ENCODE measurements at regions not wholly inside any gene's neighbourhood (a gene's known extent, or its start where the extent isn't known, plus 50 kb on each side); places are given as distances from the start of the nearest gene placed in this dataset.

GRCh38 chr12:124442772-124443445 lies 124.5 kb downstream of the NCOR2 start:
- Histone ChIP-seq H4K20me1 (ENCODE audit: insufficient read depth, low read length) (no peaks in the 10 kb centered on the region), H3K9me3 (ENCODE audit: low read length) (no peaks in the 10 kb centered on the region), H2AFZ (ENCODE audit: low read length) (no peak overlapping the region), H3K4me3 (ENCODE audit: low read depth, low read length, poor library complexity, severe bottlenecking) (no peak overlapping the region), H3K27ac (ENCODE audit: low read depth, low read length, poor library complexity, severe bottlenecking) (peak overlapping the region; percentile 59), H3K79me2 (ENCODE audit: insufficient read depth, low read length) (no peaks in the 10 kb centered on the region), H3F3A (ENCODE audit: insufficient read depth, low read length) (no peaks in the 10 kb centered on the region), H3K27me3 (ENCODE audit: insufficient read depth, low read length) (no peaks in the 10 kb centered on the region), H3K4me1 (ENCODE audit: insufficient read depth, low read length, severe bottlenecking) (peaks cover 20% of the 10 kb centered on the region), H3K9me2 (ENCODE audit: low read depth, low read length) (no peaks in the 10 kb centered on the region), H3K4me2 (ENCODE audit: low read length) (no peak overlapping the region), H3K36me3 (ENCODE audit: insufficient read depth, low read length) (no peaks in the 10 kb centered on the region), H3K9ac (ENCODE audit: low read length) (no peak overlapping the region)
- no peak for TF ChIP-seq CTCF (IDR thresholded peaks at IDR 0.05; ENCODE audit: low read length)
- TF ChIP-seq EZH2 (IDR thresholded peaks at IDR 0.05; ENCODE audit: borderline replicate concordance, low read length): no peak

DNA sequence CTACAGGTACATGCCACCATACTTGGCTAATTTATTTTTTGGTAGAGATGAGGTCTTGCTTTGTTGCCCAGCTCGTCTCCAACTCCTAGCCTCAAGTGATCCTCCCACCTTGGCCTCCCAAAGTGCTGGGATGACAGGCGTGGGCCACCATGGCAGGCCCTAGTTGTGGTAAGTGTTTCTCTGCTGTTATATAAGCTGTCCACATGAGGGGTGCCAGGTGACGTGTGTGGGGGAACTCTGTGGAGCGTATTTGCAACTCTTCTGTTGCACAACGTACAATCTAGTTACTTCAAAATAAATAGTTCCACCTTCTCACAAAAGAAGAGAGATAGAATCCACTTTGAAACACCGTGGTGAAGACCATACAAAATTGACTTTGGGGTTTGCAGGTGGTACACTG lies 125.1 kb downstream of the NCOR2 start:
- no peak overlapping the region for H3K4me3 ChIP-seq (ENCODE audit: low read depth, low read length, poor library complexity, severe bottlenecking)
- peak overlapping the region; percentile 59 for H3K27ac ChIP-seq (ENCODE audit: low read depth, low read length, poor library complexity, severe bottlenecking)
- H3K4me2 ChIP-seq (ENCODE audit: low read length): no peak overlapping the region
- H2AFZ ChIP-seq (ENCODE audit: low read length): no peak overlapping the region
- no peak for TF ChIP-seq EZH2 (IDR thresholded peaks at IDR 0.05; ENCODE audit: borderline replicate concordance, low read length)
- H3K4me1 ChIP-seq (ENCODE audit: insufficient read depth, low read length, severe bottlenecking): peaks cover 20% of the 10 kb centered on the region
- no peaks in the 10 kb centered on the region for H4K20me1 ChIP-seq (ENCODE audit: insufficient read depth, low read length)
- H3K36me3 ChIP-seq (ENCODE audit: insufficient read depth, low read length): no peaks in the 10 kb centered on the region
- no peaks in the 10 kb centered on the region for H3K27me3 ChIP-seq (ENCODE audit: insufficient read depth, low read length)
- H3K9me2 ChIP-seq (ENCODE audit: low read depth, low read length): no peaks in the 10 kb centered on the region
- no peaks in the 10 kb centered on the region for H3K9me3 ChIP-seq (ENCODE audit: low read length)
- H3K9ac ChIP-seq (ENCODE audit: low read length): no peak overlapping the region; the same call in 1 of the 2 replicates
- H3K79me2 ChIP-seq (ENCODE audit: insufficient read depth, low read length): no peaks in the 10 kb centered on the region
- no peaks in the 10 kb centered on the region for H3F3A ChIP-seq (ENCODE audit: insufficient read depth, low read length)

GRCh38 chr12:124441443-124442194 lies 125.8 kb downstream of the NCOR2 start:
- peak overlapping the region; percentile 59 for H3K27ac ChIP-seq (ENCODE audit: low read depth, low read length, poor library complexity, severe bottlenecking)

More at GRCh38 chr12:124441443-124442194, 125.8 kb downstream of the NCOR2 start:
- H3K9ac ChIP-seq (ENCODE audit: low read length): no peak overlapping the region; the same call in 1 of the 2 replicates
- H4K20me1 ChIP-seq (ENCODE audit: insufficient read depth, low read length): no peaks in the 10 kb centered on the region
- no peak overlapping the region for H2AFZ ChIP-seq (ENCODE audit: low read length)
- H3K9me3 ChIP-seq (ENCODE audit: low read length): no peaks in the 10 kb centered on the region
- H3F3A ChIP-seq (ENCODE audit: insufficient read depth, low read length): no peaks in the 10 kb centered on the region
- H3K4me2 ChIP-seq (ENCODE audit: low read length): no peak overlapping the region
- peaks cover 20% of the 10 kb centered on the region for H3K4me1 ChIP-seq (ENCODE audit: insufficient read depth, low read length, severe bottlenecking)
- TF ChIP-seq CTCF (IDR thresholded peaks at IDR 0.05; ENCODE audit: low read length): no peak
- no peak for TF ChIP-seq EZH2 (IDR thresholded peaks at IDR 0.05; ENCODE audit: borderline replicate concordance, low read length)
- H3K4me3 ChIP-seq (ENCODE audit: low read depth, low read length, poor library complexity, severe bottlenecking): no peak overlapping the region
- H3K9me2 ChIP-seq (ENCODE audit: low read depth, low read length): no peaks in the 10 kb centered on the region
- no peaks in the 10 kb centered on the region for H3K79me2 ChIP-seq (ENCODE audit: insufficient read depth, low read length)
- no peaks in the 10 kb centered on the region for H3K36me3 ChIP-seq (ENCODE audit: insufficient read depth, low read length)
- no peaks in the 10 kb centered on the region for H3K27me3 ChIP-seq (ENCODE audit: insufficient read depth, low read length)
